KBM-7 (cell line): ENCODE measurements at regions not wholly inside any gene's neighbourhood (a gene's known extent, or its start where the extent isn't known, plus 50 kb on each side); places are given as distances from the start of the nearest gene placed in this dataset.
A peak's percentile ranks its signal among the peaks of the same experiment; 100 is the strongest.

ENCODE experiments used
- DNase-seq: peaks from one replicate; pipeline ENCODE4 v3.0.0-alpha.2; 2015
- in situ Hi-C: fragments of 300-500 bp; cut with MboI; formaldehyde crosslinking; loops from 2 replicates; pipeline ENCODE4 v1.14.3; 2020; ENCODE audit warnings: low sequenced_read_pairs, low pct_unique_long_range_greater_than_20kb, mixed read lengths

DNA sequence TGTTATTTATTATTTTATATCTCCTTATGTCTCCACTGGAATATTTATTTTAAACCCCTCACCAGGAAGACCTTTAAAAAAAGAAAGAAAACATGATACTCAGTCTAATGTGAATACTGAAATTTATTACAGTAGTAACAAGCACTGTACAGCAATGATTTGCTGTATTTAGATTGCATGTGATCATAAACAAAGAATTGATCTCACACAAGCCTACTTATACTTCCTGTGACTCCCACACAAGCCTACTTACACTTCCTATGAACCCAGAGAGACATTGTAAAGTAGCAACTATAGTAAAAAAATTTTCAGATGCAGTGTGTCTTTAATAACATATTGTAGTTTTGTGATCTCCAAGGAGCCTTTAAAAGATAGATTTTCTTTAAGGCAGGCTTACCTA lies 142.7 kb upstream of the SYT1 start:
- in situ Hi-C loops, result no loop called here
- no peak for DNase-seq

DNA sequence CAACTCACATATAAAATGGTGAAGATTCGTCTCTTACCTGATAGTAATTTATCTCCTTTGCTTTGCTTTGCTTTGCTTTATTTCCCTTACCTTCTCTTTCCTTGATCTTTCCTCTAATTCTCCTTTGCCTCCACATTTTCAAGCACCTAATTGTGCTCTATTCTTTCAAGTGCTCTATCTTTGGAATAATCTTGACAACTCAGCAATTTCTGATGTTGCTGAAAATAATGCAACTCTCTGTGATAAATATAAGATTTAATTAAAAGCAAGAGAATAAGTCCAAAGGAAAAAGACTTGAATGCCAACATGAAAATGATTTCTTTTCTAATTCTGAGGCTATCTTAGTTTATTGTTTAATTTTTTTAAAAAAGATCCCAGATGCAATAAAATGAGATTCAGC lies 139.5 kb upstream of the SYT1 start:
- in situ Hi-C loops, result no loop called here
- no peak for DNase-seq

DNA sequence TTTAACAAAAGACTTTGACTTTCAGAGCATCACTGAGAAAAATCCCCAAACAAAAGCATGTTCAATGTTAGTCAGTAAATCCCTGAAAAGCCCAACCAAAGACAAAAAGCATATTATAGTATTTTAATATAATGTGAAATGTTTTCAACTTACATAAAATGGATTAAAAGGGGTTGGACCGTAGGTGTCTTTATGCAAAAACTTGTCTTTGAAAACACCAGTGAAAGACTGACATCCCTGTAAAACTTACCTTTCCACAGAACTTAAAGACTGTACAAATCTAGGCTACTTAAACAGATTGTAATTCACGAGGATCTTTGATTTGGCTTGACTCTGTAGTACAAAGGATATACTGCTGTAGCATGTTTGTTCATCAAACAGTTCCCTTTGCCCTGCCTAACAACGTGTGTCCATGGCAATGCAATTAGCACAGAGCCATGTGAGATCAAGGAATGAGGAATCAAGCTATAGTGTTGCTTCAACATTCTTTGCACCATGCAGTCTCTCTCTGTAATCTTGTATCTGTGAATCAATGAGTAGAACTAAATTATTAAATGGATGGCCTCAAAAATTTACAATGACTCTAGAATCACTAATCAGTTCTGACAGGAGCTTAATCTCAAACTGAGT lies 138.5 kb upstream of the SYT1 start:
- no peak for DNase-seq
- in situ Hi-C loops, result no loop called here

DNA sequence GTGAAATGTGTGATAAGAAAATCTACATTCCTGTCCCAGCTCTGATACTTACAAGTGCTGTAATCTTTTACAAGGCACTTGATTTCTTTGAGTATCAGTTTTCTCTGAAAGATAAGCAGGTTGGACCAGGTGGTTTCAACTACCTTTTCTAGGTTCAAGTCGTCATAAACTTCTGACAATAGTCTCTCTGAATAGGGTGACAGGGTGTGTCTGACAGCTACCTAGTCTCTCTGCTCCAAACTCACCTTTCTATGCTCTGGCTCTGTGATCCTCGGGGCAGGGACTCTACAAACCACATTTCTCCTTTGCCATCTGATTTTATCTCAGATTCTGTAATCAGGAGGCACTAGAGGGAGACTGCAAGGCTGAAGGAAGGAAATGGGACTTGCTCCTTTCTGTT lies 137.7 kb upstream of the SYT1 start:
- in situ Hi-C loops, result no loop called here
- no peak for DNase-seq

DNA sequence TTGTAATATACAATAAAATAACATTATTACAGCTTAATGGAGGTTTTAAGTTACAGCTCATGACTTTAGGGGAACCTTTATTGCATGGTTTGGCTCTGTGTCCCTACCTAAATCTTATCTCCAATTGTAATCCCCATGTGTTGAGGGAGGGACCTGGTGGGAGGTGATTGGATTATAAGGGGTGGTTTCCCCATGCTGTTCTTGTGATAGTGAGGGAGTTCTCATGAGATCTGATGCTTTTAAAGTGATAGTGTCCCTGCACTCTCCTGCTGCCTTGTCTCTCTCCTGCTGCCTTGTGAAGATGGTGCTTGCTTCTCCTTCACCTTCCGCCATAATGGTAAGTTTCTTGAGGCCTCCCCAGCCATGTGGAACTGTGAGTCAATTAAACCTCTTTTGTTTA lies 132.1 kb upstream of the SYT1 start:
- no peak for DNase-seq
- in situ Hi-C loops, result no loop called here

DNA sequence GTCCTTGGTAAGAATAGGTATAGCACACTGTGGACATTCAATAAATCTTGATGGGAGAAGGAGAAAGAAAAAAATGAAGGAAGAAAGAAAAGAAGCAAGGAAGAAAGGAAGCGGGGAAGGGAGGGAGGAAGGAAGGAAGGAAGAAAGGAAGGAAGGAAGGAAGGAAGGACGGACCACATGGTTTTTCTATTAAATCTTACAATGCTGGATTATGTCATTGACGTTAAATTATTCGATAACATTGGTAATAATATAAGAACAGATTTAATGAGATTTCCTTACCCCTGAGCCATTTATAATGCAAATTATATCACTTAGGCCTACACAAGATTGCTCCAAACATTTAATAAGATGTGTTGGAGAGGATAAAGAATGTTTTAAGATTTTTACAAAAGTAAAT lies 124.9 kb upstream of the SYT1 start:
- DNase-seq, result no peak
- in situ Hi-C loops, result no loop called here

DNA sequence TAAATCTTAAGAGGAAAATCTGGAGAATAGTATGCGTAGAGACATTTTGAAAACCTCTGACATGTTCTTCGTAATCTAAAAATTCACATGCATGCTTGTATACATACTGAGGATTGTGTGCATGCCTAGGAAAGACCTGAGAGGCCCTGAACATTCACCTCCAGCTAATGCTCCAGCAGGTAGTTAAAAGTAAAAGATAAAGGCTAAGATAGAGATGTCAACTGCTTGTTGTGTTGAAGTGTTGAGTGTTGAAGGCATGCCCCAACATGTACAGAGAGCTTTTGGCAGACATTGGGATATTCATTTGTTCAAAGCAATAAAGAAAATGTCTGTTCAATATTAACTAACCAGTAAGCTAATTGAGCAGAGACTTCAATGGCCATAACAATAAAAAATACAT lies 118.6 kb upstream of the SYT1 start:
- in situ Hi-C loops, result no loop called here
- peak; percentile 3 for DNase-seq

DNA sequence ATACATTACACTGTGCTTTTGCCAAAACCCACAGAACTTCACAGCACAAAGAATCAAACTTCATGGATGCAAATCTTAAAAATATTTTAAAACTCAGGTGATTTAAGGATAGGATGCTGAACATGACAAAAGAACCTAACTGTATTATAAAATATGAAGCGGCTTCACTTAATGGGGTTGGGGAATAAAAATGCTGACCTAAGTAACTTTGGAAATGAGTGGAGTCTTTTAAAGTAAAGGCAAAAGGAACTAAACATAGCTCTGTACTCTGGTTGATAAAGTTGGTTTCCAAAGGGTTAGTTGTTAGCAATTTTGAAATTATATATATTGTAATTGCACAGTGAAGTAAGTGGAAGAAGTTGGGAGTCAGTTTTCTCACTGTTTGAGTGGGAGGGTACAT lies 111.5 kb upstream of the SYT1 start:
- DNase-seq, result no peak
- in situ Hi-C loops, result no loop called here

DNA sequence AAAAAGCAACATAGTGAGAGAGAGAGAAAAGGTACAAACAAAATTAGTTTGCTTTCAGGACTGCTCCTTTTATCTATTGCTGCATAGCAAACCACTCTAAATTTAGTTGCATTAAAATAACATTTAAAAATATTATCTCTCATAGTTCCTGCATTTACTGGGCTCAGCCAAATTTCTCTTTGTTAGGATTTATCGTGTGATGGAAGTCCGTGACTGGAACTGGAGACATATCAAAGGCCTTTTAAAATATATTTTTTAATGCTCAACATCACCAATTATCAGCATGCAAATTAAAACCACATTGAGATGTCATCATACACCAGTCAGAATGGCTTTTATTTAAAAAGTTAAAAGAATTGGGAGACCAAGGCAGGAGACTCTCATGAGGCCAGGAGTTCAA lies 107.6 kb upstream of the SYT1 start:
- no peak for DNase-seq
- in situ Hi-C loops, result no loop called here

DNA sequence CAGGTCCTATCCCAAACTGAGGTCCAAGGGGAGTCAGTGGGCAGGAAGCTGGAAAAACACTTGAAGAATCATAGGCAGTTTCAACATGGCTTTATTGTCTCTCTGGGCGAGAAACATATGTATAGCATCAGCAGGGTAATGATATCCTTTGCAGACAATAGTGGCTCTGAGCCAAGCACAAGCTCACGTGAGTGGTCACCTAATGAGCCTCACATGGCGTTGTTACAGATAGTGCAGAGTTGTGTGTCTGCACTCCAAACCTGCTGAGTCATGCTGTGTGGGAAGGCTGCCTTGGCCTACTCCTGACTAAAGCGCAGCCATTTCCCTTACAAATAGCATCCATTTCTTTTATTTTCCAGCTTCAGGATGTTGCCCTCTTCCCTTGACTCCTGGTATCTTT lies 105.2 kb upstream of the SYT1 start:
- DNase-seq, result no peak
- in situ Hi-C loops, result no loop called here

DNA sequence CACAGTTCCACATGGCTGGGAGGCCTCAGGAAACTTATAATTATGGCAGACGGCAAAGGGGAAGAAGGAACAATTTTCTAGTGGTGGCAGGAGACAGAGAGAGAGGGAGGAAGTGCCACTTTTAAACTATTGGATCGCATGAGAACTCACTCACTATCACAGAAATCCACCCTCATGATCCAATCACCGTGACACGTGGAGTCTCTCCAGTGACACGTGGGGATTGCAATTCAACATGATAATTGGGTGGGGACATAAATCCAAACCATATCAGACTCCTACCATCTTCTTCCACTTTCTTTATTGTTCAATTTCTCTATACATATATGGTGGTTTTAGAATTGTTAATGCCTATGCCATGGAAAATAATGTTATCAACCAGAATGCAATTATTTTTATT lies 103.7 kb upstream of the SYT1 start:
- in situ Hi-C loops, result no loop called here
- DNase-seq, result peak; percentile 4

DNA sequence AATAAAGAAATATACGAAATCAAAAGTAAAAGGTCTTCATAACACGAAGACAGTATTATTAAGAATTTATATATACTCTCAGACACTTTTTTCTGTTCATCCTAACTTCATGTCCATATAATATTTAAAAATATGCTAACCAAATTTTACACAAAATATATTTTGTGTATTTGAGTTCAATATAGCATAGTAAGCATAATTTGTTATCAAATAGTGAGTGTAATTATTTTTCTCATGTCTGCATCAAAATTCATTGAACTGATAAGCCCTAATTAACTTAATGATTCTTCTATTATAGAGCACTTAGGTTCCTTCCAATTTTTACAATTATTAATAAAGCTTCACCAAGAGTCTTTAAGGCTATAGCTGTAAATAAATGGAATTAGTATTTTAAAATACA lies 99.7 kb upstream of the SYT1 start:
- no peak for DNase-seq
- in situ Hi-C loops, result no loop called here

DNA sequence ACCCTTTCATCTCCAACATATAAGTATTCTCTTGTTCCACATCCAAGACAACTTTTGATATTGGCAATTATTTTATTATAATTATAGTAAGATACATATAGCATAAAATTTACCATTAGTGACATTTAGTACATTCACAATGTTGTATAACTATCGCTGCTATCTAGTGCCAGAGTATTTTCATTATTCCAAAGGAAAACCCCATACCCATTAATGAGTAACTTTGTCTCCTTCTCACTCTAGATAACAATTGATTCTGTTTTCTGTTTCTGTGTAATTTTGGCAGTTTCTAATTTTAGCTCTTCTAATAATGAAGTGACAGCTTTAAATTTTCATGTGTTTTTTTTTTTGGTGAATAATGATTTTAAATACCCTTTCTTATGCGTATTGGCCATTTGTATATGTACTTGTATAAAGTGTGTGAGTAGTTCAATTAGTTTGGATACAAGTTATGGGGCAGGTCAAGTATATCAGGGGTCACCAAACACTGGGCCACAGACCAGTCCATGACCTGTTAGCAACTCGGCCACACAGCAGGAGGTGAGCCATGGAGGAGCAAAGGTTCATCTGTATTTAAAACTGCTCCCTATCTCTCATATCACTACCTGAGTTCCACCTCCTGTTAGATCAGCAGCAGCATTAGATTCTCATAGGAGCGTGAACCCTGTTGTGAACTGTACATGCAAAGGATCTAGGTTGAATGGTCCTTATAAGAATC lies 97.2 kb upstream of the SYT1 start:
- DNase-seq, result no peak
- in situ Hi-C loops, result no loop called here

DNA sequence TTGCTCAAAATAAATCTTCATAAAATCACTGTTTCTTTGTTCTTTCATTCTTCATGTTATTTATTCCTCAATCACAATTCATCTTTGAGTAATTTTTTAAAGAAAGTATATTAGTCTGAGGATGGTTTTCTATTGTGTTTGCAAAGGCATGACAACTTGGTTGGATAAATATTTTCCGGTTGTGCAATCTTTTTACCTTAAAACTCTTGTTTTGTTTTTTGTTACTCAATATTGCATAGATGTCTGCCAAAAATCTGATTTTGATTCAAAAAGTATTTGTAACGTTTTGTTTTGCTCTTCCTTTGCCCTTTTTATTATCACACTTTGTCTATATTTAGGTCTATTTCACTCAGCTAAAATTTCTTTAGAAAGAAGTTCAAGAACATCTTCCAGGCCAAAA lies 86.2 kb upstream of the SYT1 start:
- DNase-seq, result no peak
- in situ Hi-C loops, result no loop called here

DNA sequence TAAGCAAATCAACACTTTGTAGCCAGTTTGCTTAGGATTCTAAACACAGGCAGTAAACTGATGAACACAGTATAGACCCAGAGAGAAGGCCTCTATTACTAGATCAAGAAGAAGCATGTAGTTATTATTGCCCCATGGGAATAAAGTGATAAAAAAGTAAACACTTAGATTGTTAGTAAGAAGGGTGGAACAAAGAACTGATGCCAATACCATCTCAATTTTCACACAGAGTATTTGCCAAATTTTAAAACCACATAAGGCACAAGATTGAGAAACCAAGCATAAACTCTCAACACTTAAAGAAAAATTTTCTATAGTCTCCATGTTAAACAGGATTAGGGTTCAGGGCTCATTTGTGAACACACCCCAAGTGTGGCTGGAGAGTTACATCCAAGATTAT lies 77.0 kb upstream of the SYT1 start:
- no peak for DNase-seq
- in situ Hi-C loops, result no loop called here

DNA sequence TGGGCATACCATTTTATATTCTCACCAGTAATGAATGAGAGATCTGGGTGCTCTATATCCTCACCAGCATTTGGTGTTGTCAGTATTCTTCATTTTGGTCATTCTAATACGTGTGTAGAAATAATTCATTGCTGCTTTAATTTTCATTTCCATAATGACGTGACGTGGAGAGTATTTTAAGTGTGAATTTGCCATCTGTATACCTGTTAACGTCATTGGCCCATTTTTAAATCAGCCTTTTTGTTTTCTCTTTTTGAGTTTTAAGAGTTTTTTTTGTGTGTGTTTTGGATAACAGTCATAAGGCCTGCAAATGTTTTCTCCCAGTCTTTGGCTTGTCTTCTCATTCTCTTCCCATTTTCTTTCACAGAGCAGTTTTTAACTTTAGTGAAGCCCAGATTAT lies 74.4 kb upstream of the SYT1 start:
- in situ Hi-C loops, result no loop called here
- no peak for DNase-seq

DNA sequence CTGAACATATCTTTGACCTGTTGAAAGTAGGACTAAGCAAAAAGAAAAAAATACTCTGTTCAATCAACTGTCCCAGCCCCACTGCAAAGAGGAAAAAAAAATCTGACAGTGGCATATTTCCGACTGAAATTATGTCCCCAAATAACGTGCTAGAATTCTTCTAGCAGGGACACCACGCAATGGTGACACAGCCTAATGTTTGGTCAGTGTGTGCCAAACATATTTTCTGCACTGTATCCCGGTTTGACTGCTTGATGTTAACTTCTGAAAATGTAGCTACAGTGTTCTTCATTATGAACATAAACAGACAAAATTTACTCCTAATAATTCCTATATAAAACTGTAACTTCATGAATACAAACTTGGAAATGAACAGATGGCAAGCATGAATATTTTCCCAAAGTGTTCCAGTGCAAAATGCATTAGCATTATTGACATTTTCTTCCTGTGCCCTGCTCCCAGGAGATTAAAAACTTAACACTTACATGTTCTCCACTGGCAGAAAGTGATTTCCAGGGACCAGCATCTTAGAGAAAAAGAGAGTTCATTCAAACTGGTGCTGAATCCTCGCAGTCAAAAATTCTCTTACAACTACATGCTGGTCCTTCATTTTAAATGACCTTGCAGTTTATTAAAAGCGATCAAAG lies 72.4 kb upstream of the SYT1 start:
- in situ Hi-C loops, result no loop called here
- no peak for DNase-seq

DNA sequence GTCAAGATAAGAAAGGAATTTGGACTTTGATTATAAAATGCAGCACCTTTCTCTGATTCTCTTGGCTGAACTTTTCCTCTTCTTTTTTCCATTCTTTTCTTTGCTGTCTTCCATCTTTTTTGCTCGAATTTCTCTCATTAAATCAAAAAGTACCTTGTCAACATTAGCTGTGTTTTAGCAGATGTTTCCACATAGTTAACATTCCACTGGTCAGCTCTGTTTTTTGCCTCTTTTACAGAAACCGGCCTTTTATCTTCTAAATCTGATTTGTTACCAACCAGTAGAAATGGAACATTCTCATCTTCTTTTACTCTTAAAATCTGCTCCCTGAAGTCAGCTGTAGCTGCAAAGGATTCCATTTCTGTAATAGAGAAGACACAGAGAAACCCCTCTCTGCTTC lies 71.1 kb upstream of the SYT1 start:
- no peak for DNase-seq
- in situ Hi-C loops, result no loop called here

DNA sequence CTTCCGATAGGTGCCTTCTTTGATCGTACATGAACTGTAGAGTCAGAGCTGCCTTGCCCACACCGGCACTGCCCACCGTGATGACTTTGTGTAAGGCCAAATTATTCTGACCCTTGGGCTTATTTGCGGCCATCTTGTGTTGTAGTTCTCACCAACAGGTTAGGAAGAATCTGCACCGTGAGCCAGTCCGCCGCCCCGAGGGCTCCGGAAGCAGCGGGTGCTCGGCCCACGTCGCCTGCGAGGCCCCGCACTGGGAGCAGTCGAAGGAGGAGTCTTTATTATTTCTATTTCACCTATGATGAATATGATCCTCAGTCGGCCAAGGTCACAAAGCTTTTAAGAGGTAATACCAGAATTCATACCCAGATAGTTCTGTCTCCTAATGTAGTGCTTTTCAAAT lies 70.6 kb upstream of the SYT1 start:
- in situ Hi-C loops, result no loop called here
- no peak for DNase-seq

DNA sequence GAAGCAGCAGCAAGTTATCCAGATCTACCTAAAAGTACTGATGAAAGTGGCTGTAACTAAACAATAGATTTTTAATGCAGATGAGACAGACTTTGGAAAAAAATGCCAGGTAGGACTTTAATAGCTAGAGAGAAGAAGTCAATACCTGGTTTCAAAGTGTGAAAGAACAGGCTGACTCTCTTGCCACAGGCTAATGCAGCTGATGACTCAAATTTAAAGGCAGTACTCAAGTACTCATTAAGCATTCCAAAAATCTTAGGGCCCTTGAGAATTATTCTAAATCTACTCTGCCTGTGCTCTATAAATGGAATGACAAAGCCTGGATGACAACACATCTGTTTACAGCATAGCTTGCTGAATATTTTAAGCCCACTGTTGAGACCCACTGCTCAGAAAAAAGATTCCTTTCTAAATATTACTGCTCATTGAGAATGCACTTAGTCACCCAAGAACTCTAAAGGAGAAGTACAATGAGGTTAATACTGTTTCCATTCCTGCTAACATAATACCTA lies 68.6 kb upstream of the SYT1 start:
- DNase-seq, result no peak
- in situ Hi-C loops, result no loop called here
